Kidney (tissue), 13 donors: ENCODE measurements at regions not wholly inside any gene's neighbourhood (a gene's known extent, or its start where the extent isn't known, plus 50 kb on each side); places are given as distances from the start of the nearest gene placed in this dataset.

Experiments
- DNase-seq, 5 donors: peaks; one replicate each; pipeline ENCODE4 v3.0.0-alpha.2; 2013 to 2020
- FAIRE-seq: peaks from 2 replicates; lab custom pipeline; 2012; peaks lifted over from hg19 to GRCh38; lab: Jason Lieb, UNC
- H3K27ac ChIP-seq, 2 donors: one replicate each; pipeline ENCODE4 v1.7.0; 2013; ENCODE audit warnings: low read depth in 2 of 2, low read length in 2 of 2, inconsistent platforms in 1 of 2
- H3K27me3 ChIP-seq: one replicate; pipeline ENCODE4 v1.7.1; 2013; ENCODE audit warnings: low read length, inconsistent platforms; ENCODE audit not compliant: control insufficient read depth, insufficient read depth
- H3K36me3 ChIP-seq, 3 donors: one replicate each; pipeline versions ENCODE4 v1.7.0 to v1.7.1; 2013; ENCODE audit warnings: low read length in 3 of 3, control low read depth in 1 of 3, inconsistent platforms in 1 of 3; ENCODE audit not compliant: insufficient read depth in 3 of 3, control insufficient read depth in 2 of 3
- H3K4me1 ChIP-seq, 3 donors: one replicate each; pipeline versions ENCODE4 v1.7.0 to v1.7.1; 2013; ENCODE audit warnings: low read length in 3 of 3, inconsistent platforms in 1 of 3, low read depth in 1 of 3; ENCODE audit not compliant: control insufficient read depth in 2 of 3, insufficient read depth in 2 of 3
- H3K4me3 ChIP-seq, 3 donors: one replicate each; pipeline versions ENCODE4 v1.7.0 to v1.8.1; 2013; ENCODE audit warnings: low read length in 3 of 3, control low read depth in 1 of 3, inconsistent platforms in 1 of 3
- H3K9ac ChIP-seq, 3 donors: one replicate each; pipeline versions ENCODE4 v1.7.0 to v1.7.1; 2013; ENCODE audit warnings: low read length in 3 of 3, control low read depth in 1 of 3, inconsistent platforms in 1 of 3
- H3K9me3 ChIP-seq, 3 donors: one replicate each; pipeline versions ENCODE4 v1.7.0 to v1.7.1; 2013; ENCODE audit warnings: low read length in 3 of 3, control low read depth in 1 of 3, inconsistent platforms in 1 of 3; ENCODE audit not compliant: control insufficient read depth in 2 of 3, insufficient read depth in 1 of 3
- intact Hi-C: fragments of 100-400 bp; cut with DNase I; formaldehyde crosslinking; loops from one replicate; pipeline ENCODE4 v1.11.1; 2022
- TF ChIP-seq, protein P1 (sequence below): IDR thresholded peaks from 3 replicates; pipeline ENCODE4 v1.5.1; 2012; ENCODE audit warnings: mild to moderate bottlenecking, moderate library complexity, borderline replicate concordance; ENCODE audit not compliant: insufficient read depth; ENCODE audit errors: extremely low read depth
- donor health status: control.
- donor health status: control.
- donor health status: control.
- donor health status: control.
- donor health status: control.
- donor health status: DM: yes; HTN: yes; CAD: no.
- donor health status: Normal renal cell carcinoma (clear cell type).

DNA sequence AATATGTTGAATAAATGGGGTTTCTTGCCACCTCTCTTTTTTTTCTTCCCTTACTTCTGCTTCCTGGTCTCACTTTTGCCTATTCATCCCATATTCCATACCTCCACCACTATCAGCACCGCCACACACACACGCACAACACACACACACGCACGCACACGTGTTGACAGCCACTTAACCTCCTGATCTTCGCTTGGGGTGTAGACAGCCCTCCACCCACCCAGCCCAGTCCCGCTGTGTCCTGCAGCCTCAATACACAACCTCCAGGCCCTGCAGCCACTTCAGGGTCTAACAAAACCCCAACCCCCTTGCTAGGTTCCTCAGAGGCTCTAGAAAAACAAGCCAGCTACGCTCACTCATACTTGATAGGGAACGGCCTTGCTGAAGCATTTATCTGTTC, 72.3 kb downstream of the LINC00237 start:
- Histone ChIP-seq H3K9ac (no peak overlapping the region), H3K36me3 (no peaks in the 10 kb centered on the region), H3K27ac (no peak overlapping the region), H3K4me3 (no peak overlapping the region), H3K4me1 (no peaks in the 10 kb centered on the region), H3K9me3 (no peaks in the 10 kb centered on the region), H3K27me3 (no peaks in the 10 kb centered on the region)
- DNase-seq (no peak), FAIRE-seq (no peak)
- TF ChIP-seq, protein P1, sequence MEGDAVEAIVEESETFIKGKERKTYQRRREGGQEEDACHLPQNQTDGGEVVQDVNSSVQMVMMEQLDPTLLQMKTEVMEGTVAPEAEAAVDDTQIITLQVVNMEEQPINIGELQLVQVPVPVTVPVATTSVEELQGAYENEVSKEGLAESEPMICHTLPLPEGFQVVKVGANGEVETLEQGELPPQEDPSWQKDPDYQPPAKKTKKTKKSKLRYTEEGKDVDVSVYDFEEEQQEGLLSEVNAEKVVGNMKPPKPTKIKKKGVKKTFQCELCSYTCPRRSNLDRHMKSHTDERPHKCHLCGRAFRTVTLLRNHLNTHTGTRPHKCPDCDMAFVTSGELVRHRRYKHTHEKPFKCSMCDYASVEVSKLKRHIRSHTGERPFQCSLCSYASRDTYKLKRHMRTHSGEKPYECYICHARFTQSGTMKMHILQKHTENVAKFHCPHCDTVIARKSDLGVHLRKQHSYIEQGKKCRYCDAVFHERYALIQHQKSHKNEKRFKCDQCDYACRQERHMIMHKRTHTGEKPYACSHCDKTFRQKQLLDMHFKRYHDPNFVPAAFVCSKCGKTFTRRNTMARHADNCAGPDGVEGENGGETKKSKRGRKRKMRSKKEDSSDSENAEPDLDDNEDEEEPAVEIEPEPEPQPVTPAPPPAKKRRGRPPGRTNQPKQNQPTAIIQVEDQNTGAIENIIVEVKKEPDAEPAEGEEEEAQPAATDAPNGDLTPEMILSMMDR: no peak
- intact Hi-C loops: no loop called here

DNA sequence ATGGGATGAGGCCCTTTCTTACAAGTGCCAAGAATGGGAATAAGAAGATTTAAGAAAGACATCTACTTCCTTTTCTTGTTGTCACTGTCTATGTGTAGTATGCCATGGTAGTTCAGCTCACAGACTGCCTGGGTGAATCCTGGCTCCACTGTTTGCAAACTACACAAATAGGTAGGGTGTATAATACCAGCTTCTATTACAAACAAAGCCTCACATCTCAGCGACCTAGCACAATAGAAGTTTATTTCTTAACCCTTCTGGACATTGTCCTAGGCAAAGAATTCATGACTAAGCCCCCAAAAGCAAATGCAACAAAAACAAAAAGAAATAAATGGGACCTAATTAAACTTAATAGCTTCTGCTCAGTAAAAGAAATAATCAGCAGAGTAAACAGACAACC, 74.5 kb downstream of the LINC00237 start:
- no peaks in the 10 kb centered on the region for H3K4me1 ChIP-seq
- H3K27ac ChIP-seq: no peak overlapping the region
- TF ChIP-seq, protein P1: no peak
- DNase-seq (no peak), FAIRE-seq (no peak)
- H3K36me3 ChIP-seq: no peaks in the 10 kb centered on the region
- intact Hi-C loops: no loop called here
- no peak overlapping the region for H3K9ac ChIP-seq
- H3K27me3 ChIP-seq: no peaks in the 10 kb centered on the region
- H3K9me3 ChIP-seq: no peaks in the 10 kb centered on the region
- H3K4me3 ChIP-seq: no peak overlapping the region

DNA sequence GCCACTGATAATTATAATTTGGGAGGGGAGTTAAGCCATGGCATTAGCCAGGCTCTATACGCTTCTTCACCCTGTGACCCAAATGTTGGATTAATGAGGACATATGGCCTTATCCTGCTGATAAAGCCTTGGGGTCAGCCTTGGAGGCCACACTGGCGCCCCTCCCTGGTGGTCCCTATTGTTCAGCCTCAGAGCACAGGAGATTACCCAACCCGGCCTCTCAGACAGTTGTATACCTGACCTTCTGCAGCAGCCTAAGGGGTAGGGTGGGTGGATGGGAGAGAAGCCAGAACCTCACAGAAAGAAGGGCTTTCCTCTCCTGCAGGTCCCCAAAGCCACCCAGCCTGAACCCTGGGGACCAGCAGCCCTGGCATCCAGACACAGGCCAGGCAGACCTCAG, 76.8 kb downstream of the LINC00237 start:
- H3K27ac ChIP-seq: no peak overlapping the region
- intact Hi-C loops: no loop called here
- FAIRE-seq (no peak), DNase-seq (no peak)
- TF ChIP-seq, protein P1: no peak
- no peak overlapping the region for H3K9ac ChIP-seq
- H3K27me3 ChIP-seq: no peaks in the 10 kb centered on the region
- H3K36me3 ChIP-seq: no peaks in the 10 kb centered on the region
- H3K4me3 ChIP-seq: no peak overlapping the region
- H3K9me3 ChIP-seq: no peaks in the 10 kb centered on the region
- H3K4me1 ChIP-seq: no peaks in the 10 kb centered on the region

DNA sequence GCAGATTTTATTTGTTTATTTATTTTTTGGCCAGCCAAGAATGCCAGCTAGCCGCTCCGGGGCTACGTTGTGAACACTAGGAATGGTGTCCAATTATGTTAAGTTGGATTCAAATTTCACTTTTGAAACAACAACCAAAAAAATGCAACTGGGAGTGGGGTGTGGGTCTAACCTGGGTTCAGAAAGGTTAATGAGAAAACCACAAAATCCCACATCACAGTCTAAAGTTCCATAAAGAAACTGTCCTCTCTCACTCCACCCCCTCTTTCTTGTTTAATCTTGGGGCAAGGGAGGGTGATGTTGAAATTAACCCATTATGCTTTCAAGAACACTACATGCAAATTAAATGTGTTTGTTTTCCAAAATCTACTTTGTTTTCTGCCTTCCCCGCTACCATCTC, 77.2 kb downstream of the LINC00237 start:
- Histone ChIP-seq H3K27me3 (no peaks in the 10 kb centered on the region), H3K4me3 (no peak overlapping the region), H3K27ac (no peak overlapping the region), H3K36me3 (no peaks in the 10 kb centered on the region), H3K9ac (no peak overlapping the region), H3K4me1 (no peaks in the 10 kb centered on the region), H3K9me3 (no peaks in the 10 kb centered on the region)
- FAIRE-seq (no peak), DNase-seq (peak in 1 of 5 donors; percentile 30)
- intact Hi-C loops: no loop called here
- TF ChIP-seq, protein P1: no peak
